ENCODE measurements at regions not wholly inside any gene's neighbourhood (a gene's known extent, or its start where the extent isn't known, plus 50 kb on each side); places are given as distances from the start of the nearest gene placed in this dataset.

DNA sequence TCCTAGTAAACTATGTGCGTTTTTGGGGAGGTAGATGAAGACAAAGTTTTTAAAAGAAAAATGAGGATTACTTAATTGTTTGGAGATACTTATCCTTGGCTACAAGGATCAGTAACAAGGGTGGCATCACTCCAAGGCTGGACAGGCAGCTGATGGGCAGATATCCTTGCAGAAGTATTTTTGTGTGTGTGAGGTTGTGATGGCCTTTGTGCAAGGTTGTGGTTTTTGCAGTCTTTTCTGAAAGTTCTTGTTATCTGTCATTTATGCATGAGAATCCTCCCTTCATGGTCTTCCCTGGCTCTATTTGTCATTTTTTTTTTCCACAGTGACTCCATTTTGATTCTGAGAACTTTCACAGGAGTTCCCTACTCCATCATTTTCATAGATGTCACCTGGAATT lies 96.0 kb upstream of the C1GALT1C1 start:
- ChIA-PET POLR2A (no interaction called here), CTCF (no interaction called here)
- no peak overlapping the region for H3K27ac ChIP-seq (ENCODE audit: extremely low read depth, low read depth, low read length)
- H3K4me3 ChIP-seq (ENCODE audit: low read depth, low read length): no peak overlapping the region
- H3K4me1 ChIP-seq (ENCODE audit: control insufficient read depth, insufficient read depth, low read length): no peaks in the 10 kb centered on the region
- H3K36me3 ChIP-seq (ENCODE audit: control insufficient read depth in 2 of 2, insufficient read depth in 1 of 2, low read length in 2 of 2): no peaks in the 10 kb centered on the region
- H3K9me3 ChIP-seq (ENCODE audit: control insufficient read depth, insufficient read depth, low read depth, low read length): no peaks in the 10 kb centered on the region
- no peak for TF ChIP-seq ZNF658 (tag by site-specific recombination; IDR thresholded peaks at IDR 0.05)
- no peak for TF ChIP-seq ZNF558 (tag by site-specific recombination; IDR thresholded peaks at IDR 0.05)
- TF ChIP-seq ZBTB6 (tag by site-specific recombination; IDR thresholded peaks at IDR 0.05): no peak
- TF ChIP-seq ZNF350 (tag by site-specific recombination; IDR thresholded peaks at IDR 0.05): no peak
- TF ChIP-seq ZNF449 (tag by site-specific recombination; IDR thresholded peaks at IDR 0.05): no peak
- TF ChIP-seq ZNF202 (tag by site-specific recombination; IDR thresholded peaks at IDR 0.05; ENCODE audit: borderline replicate concordance): no peak
- TF ChIP-seq ZNF624 (tag by site-specific recombination; IDR thresholded peaks at IDR 0.05): no peak
- TF ChIP-seq, protein P1, sequence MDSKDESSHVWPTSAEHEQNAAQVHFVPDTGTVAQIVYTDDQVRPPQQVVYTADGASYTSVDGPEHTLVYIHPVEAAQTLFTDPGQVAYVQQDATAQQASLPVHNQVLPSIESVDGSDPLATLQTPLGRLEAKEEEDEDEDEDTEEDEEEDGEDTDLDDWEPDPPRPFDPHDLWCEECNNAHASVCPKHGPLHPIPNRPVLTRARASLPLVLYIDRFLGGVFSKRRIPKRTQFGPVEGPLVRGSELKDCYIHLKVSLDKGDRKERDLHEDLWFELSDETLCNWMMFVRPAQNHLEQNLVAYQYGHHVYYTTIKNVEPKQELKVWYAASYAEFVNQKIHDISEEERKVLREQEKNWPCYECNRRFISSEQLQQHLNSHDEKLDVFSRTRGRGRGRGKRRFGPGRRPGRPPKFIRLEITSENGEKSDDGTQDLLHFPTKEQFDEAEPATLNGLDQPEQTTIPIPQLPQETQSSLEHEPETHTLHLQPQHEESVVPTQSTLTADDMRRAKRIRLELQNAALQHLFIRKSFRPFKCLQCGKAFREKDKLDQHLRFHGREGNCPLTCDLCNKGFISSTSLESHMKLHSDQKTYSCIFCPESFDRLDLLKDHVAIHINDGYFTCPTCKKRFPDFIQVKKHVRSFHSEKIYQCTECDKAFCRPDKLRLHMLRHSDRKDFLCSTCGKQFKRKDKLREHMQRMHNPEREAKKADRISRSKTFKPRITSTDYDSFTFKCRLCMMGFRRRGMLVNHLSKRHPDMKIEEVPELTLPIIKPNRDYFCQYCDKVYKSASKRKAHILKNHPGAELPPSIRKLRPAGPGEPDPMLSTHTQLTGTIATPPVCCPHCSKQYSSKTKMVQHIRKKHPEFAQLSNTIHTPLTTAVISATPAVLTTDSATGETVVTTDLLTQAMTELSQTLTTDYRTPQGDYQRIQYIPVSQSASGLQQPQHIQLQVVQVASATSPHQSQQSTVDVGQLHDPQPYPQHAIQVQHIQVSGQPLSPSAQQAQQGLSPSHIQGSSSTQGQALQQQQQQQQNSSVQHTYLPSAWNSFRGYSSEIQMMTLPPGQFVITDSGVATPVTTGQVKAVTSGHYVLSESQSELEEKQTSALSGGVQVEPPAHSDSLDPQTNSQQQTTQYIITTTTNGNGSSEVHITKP (tag by site-specific recombination; IDR thresholded peaks at IDR 0.05): no peak
- TF ChIP-seq ZNF843 (tag by site-specific recombination; IDR thresholded peaks at IDR 0.05): no peak
- TF ChIP-seq, protein P2, sequence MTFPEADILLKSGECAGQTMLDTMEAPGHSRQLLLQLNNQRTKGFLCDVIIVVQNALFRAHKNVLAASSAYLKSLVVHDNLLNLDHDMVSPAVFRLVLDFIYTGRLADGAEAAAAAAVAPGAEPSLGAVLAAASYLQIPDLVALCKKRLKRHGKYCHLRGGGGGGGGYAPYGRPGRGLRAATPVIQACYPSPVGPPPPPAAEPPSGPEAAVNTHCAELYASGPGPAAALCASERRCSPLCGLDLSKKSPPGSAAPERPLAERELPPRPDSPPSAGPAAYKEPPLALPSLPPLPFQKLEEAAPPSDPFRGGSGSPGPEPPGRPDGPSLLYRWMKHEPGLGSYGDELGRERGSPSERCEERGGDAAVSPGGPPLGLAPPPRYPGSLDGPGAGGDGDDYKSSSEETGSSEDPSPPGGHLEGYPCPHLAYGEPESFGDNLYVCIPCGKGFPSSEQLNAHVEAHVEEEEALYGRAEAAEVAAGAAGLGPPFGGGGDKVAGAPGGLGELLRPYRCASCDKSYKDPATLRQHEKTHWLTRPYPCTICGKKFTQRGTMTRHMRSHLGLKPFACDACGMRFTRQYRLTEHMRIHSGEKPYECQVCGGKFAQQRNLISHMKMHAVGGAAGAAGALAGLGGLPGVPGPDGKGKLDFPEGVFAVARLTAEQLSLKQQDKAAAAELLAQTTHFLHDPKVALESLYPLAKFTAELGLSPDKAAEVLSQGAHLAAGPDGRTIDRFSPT (tag by site-specific recombination; IDR thresholded peaks at IDR 0.05): no peak
- no peak for TF ChIP-seq ZNF785 (tag by site-specific recombination; IDR thresholded peaks at IDR 0.05)
- no peak for TF ChIP-seq ZNF830 (tag by site-specific recombination; IDR thresholded peaks at IDR 0.05; ENCODE audit: low read depth)

DNA sequence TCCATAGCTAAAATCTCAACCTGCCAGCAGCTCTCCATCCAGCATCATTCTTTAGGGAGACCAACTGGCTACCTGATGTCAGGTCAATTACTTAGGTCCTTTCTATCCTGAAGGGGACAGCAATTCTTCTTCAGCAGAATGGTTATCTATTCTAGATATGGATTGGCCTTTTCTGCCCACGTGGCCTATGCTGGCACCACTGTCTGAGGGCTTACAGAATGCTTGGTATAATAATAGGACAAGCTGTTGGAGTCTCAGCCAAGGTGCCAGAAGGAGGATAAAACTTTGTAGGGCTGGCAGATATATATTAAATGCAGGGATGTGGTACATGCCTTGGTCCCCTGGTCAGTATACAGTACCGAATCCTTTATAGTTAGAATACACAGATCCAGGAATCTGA lies 89.8 kb upstream of the C1GALT1C1 start:
- CTCF ChIA-PET: no interaction called here
- POLR2A ChIA-PET: no interaction called here
- Histone ChIP-seq H3K4me1 (ENCODE audit: control insufficient read depth, insufficient read depth, low read length) (no peaks in the 10 kb centered on the region), H3K4me3 (ENCODE audit: low read depth, low read length) (no peak overlapping the region), H3K27ac (ENCODE audit: extremely low read depth, low read depth, low read length) (no peak overlapping the region), H3K36me3 (ENCODE audit: control insufficient read depth in 2 of 2, insufficient read depth in 1 of 2, low read length in 2 of 2) (no peaks in the 10 kb centered on the region), H3K9me3 (ENCODE audit: control insufficient read depth, insufficient read depth, low read depth, low read length) (no peaks in the 10 kb centered on the region)
- TF ChIP-seq ZNF416 (tag by site-specific recombination; IDR thresholded peaks at IDR 0.05) (no peak), IKZF3 (tag by site-specific recombination; IDR thresholded peaks at IDR 0.05) (no peak), ZNF626 (tag by site-specific recombination; IDR thresholded peaks at IDR 0.05) (no peak)

Measured in HEK293 (cell line).